Neural progenitor cell (in vitro differentiated cells): ENCODE measurements at regions not wholly inside any gene's neighbourhood (a gene's known extent, or its start where the extent isn't known, plus 50 kb on each side); places are given as distances from the start of the nearest gene placed in this dataset.

Experiments
- DNase-seq: peaks from one replicate; pipeline ENCODE4 v3.0.0-alpha.2; 2016; ENCODE audit warnings: low spot score
- H2AFZ ChIP-seq: fragments of 200-600 bp; sonication (generic); replicated peaks from 2 replicates; pipeline ENCODE4 v1.6.1; 2016; ENCODE audit warnings: antibody characterized with exemption
- H3F3A ChIP-seq: fragments of 200-600 bp; sonication (generic); 2 replicates; pipeline ENCODE4 v1.6.1; 2016; ENCODE audit warnings: antibody characterized with exemption, low read depth
- H3K27ac ChIP-seq: fragments of 200-600 bp; sonication (generic); 2 replicates; pipeline ENCODE4 v1.5.1; 2016; ENCODE audit warnings: mild to moderate bottlenecking
- H3K27me3 ChIP-seq: fragments of 200-600 bp; sonication (generic); 2 replicates; pipeline ENCODE4 v1.6.1; 2016; ENCODE audit warnings: mild to moderate bottlenecking, moderate library complexity
- H3K36me3 ChIP-seq: fragments of 200-600 bp; sonication (generic); 2 replicates; pipeline ENCODE4 v1.5.1; 2016
- H3K4me1 ChIP-seq: fragments of 200-600 bp; sonication (generic); 2 replicates; pipeline ENCODE4 v1.6.1; 2016; ENCODE audit warnings: mixed run types
- H3K4me2 ChIP-seq: fragments of 200-600 bp; sonication (generic); 2 replicates; pipeline ENCODE4 v1.6.1; 2016
- H3K4me3 ChIP-seq: fragments of 200-600 bp; sonication (generic); 2 replicates; pipeline ENCODE4 v1.5.1; 2016
- H3K79me2 ChIP-seq: fragments of 200-600 bp; sonication (generic); 2 replicates; pipeline ENCODE4 v1.6.1; 2016; ENCODE audit warnings: low read depth
- H3K9ac ChIP-seq: fragments of 200-600 bp; sonication (generic); 2 replicates; pipeline ENCODE4 v1.6.1; 2016
- H3K9me3 ChIP-seq: fragments of 200-600 bp; sonication (generic); 2 replicates; pipeline ENCODE4 v1.5.1; 2016; ENCODE audit warnings: low read depth
- H4K20me1 ChIP-seq: fragments of 200-600 bp; sonication (generic); 2 replicates; pipeline ENCODE4 v1.6.1; 2016; ENCODE audit warnings: low read depth
- H3K27ac Mint-ChIP-seq: 3 replicates; pipeline ENCODE4 v1.8.0; 2021; ENCODE audit warnings: mixed read lengths
- H3K27me3 Mint-ChIP-seq: 2 replicates; pipeline ENCODE4 v1.8.0; 2022; ENCODE audit warnings: low read depth, mild to moderate bottlenecking, inconsistent platforms, moderate library complexity, mixed read lengths; ENCODE audit not compliant: insufficient read depth
- H3K36me3 Mint-ChIP-seq: 3 replicates; pipeline ENCODE4 v1.8.0; 2021; ENCODE audit warnings: mixed read lengths
- H3K4me1 Mint-ChIP-seq: 3 replicates; pipeline ENCODE4 v1.8.0; 2021; ENCODE audit warnings: mixed read lengths
- H3K4me3 Mint-ChIP-seq: 3 replicates; pipeline ENCODE4 v1.8.0; 2021; ENCODE audit warnings: mild to moderate bottlenecking, moderate library complexity, mixed read lengths
- H3K9me3 Mint-ChIP-seq: 3 replicates; pipeline ENCODE4 v1.8.0; 2020; ENCODE audit warnings: mixed read lengths
- EZH2 ChIP-seq: fragments of 200-600 bp; sonication (generic); IDR thresholded peaks from 2 replicates; pipeline ENCODE4 v1.6.1; 2017; ENCODE audit warnings: antibody characterized with exemption, mild to moderate bottlenecking, moderate library complexity
- EZH2phosphoT487 ChIP-seq: fragments of 200-600 bp; sonication (generic); IDR thresholded peaks from 2 replicates; pipeline ENCODE4 v1.6.1; 2017; ENCODE audit warnings: antibody characterized with exemption
- TF ChIP-seq, protein P1 (sequence below): fragments of 200-600 bp; sonication (generic); IDR thresholded peaks from 2 replicates; pipeline ENCODE4 v1.5.1; 2017; ENCODE audit warnings: antibody characterized with exemption, mild to moderate bottlenecking

DNA sequence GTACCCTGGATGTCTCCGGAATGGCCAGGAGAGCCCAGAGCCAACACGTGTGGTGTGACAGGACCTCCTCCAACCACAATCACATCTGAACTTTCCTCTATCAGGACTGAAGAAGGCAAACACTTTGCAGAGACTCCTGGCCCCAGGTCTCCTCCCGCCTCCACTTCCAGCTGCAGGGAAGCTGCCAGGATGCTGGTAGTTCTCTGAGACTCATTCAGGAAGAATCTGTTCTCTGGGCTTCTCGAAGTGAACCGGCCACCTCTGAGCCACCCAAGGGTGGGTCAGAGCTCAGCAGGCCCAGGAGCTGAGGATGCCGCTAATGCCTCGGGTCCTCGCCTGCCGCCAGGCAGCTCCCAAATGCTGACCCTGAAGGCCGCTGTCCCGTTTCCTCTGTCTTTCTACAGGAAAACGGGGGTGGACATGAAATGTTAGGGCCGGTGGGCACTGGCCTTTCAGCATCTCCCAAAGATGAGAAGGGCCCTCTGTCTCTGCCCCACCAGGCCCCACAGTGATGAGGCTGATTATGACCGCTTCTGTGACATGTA, 789.9 kb downstream of the BRD1 start:
- no peak overlapping the region for H3K27ac Mint-ChIP-seq
- Histone ChIP-seq H3K9me3 (no peaks in the 10 kb centered on the region), H3K27me3 (no peaks in the 10 kb centered on the region), H3K9ac (no peak overlapping the region), H4K20me1 (no peaks in the 10 kb centered on the region), H3K27ac (no peak overlapping the region), H3K4me3 (no peak overlapping the region), H3K79me2 (no peaks in the 10 kb centered on the region), H2AFZ (no peak overlapping the region), H3K4me1 (no peaks in the 10 kb centered on the region), H3K36me3 (no peaks in the 10 kb centered on the region), H3K4me2 (no peak overlapping the region), H3F3A (no peaks in the 10 kb centered on the region)
- no peak overlapping the region for H3K4me3 Mint-ChIP-seq
- H3K27me3 Mint-ChIP-seq = no peaks in the 10 kb centered on the region
- H3K4me1 Mint-ChIP-seq = peaks cover 18% of the 10 kb centered on the region
- H3K9me3 Mint-ChIP-seq = peaks cover 4% of the 10 kb centered on the region
- no peaks in the 10 kb centered on the region for H3K36me3 Mint-ChIP-seq
- no peak for DNase-seq
- TF ChIP-seq EZH2 = no peak
- TF ChIP-seq EZH2phosphoT487 = no peak
- TF ChIP-seq, protein P1, sequence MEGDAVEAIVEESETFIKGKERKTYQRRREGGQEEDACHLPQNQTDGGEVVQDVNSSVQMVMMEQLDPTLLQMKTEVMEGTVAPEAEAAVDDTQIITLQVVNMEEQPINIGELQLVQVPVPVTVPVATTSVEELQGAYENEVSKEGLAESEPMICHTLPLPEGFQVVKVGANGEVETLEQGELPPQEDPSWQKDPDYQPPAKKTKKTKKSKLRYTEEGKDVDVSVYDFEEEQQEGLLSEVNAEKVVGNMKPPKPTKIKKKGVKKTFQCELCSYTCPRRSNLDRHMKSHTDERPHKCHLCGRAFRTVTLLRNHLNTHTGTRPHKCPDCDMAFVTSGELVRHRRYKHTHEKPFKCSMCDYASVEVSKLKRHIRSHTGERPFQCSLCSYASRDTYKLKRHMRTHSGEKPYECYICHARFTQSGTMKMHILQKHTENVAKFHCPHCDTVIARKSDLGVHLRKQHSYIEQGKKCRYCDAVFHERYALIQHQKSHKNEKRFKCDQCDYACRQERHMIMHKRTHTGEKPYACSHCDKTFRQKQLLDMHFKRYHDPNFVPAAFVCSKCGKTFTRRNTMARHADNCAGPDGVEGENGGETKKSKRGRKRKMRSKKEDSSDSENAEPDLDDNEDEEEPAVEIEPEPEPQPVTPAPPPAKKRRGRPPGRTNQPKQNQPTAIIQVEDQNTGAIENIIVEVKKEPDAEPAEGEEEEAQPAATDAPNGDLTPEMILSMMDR = no peak

DNA sequence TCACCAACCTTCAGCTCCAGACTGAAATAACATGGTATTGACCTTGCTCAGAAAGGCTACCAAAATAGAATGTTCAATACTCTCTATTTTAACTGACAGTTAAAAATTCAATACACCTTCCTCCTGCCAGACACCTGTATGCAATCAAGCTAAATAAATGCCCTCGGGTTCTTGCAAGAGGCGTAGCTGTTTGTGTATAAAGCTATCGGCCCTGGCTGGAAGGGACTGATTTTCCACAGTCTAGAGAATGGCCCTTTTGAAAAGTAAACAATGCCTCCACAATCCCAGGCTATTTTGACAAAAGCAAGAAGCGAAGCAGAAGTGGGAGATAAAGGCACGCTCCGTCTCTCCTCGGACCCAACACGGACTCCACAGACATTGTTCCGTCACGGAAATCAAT, 791.2 kb downstream of the BRD1 start:
- no peak overlapping the region for H2AFZ ChIP-seq
- H3K27me3 Mint-ChIP-seq = no peaks in the 10 kb centered on the region
- H3F3A ChIP-seq = no peaks in the 10 kb centered on the region
- H3K36me3 ChIP-seq = no peaks in the 10 kb centered on the region
- H3K27ac Mint-ChIP-seq = no peak overlapping the region
- H3K4me3 ChIP-seq = no peak overlapping the region
- no peaks in the 10 kb centered on the region for H3K36me3 Mint-ChIP-seq
- H4K20me1 ChIP-seq = no peaks in the 10 kb centered on the region
- H3K79me2 ChIP-seq = no peaks in the 10 kb centered on the region
- peaks cover 4% of the 10 kb centered on the region for H3K9me3 Mint-ChIP-seq
- H3K9ac ChIP-seq = no peak overlapping the region
- no peak for DNase-seq
- peaks cover 23% of the 10 kb centered on the region for H3K4me1 Mint-ChIP-seq
- H3K27me3 ChIP-seq = no peaks in the 10 kb centered on the region
- H3K4me2 ChIP-seq = no peak overlapping the region
- no peaks in the 10 kb centered on the region for H3K4me1 ChIP-seq
- no peak overlapping the region for H3K27ac ChIP-seq
- no peaks in the 10 kb centered on the region for H3K9me3 ChIP-seq
- TF ChIP-seq EZH2 = no peak
- TF ChIP-seq, protein P1 = no peak
- no peak for TF ChIP-seq EZH2phosphoT487
- no peak overlapping the region for H3K4me3 Mint-ChIP-seq

DNA sequence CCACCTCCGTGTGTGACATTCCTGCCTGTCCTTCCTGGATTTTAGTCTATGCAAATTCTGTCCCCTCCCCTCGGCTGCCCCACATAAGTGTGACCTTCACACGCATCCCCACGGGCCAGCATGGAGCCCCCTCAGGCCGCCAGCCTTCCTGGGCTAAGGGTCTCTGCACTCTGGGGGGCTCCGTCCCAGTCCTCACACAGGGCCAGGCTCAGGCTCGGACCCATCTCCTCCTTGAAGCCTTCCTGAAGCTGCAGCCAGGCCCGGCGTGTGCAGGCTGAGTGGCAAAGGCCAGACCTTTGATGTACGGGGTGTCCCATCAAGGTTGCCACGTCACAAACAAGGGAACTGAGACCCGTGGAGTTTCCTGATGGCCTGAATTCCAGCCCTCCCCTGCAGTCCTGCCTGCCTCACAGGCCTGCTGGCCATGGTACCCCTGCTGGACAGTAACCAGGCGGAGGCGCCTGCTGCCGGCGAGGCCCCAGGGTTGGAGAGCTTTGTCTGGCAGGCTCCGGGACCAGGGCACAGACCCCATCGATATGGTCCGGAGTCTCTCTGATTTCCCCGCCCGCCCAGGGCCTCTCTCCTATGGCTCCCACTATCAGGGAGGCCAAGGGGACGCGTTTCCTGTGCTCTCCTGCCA, 791.7 kb downstream of the BRD1 start:
- no peak overlapping the region for H3K4me3 ChIP-seq
- no peaks in the 10 kb centered on the region for H3K36me3 ChIP-seq
- no peaks in the 10 kb centered on the region for H3K4me1 ChIP-seq
- no peaks in the 10 kb centered on the region for H3K9me3 ChIP-seq
- H3K27me3 ChIP-seq = no peaks in the 10 kb centered on the region
- Mint-ChIP-seq H3K4me3 (no peak overlapping the region), H3K36me3 (no peaks in the 10 kb centered on the region), H3K4me1 (peaks cover 26% of the 10 kb centered on the region), H3K9me3 (peaks cover 4% of the 10 kb centered on the region), H3K27ac (no peak overlapping the region), H3K27me3 (peaks cover 2% of the 10 kb centered on the region)
- H3K27ac ChIP-seq = no peak overlapping the region
- no peak overlapping the region for H2AFZ ChIP-seq
- no peak overlapping the region for H3K4me2 ChIP-seq
- H3K9ac ChIP-seq = no peak overlapping the region
- H4K20me1 ChIP-seq = no peaks in the 10 kb centered on the region
- DNase-seq = no peak
- no peaks in the 10 kb centered on the region for H3K79me2 ChIP-seq
- H3F3A ChIP-seq = no peaks in the 10 kb centered on the region
- TF ChIP-seq EZH2 = no peak
- TF ChIP-seq, protein P1 = no peak
- no peak for TF ChIP-seq EZH2phosphoT487
